MG63 (cell line): ENCODE measurements at regions not wholly inside any gene's neighbourhood (a gene's known extent, or its start where the extent isn't known, plus 50 kb on each side); places are given as distances from the start of the nearest gene placed in this dataset.

Source experiments
- DNase-seq: peaks from one replicate; pipeline ENCODE4 v3.0.0-alpha.2; 2020
- H3K27me3 ChIP-seq: fragments of 250-450 bp; sonication (Bioruptor Pico); 2 replicates; pipeline ENCODE4 v1.5.1; 2020; ENCODE audit warnings: mild to moderate bottlenecking, moderate library complexity
- H3K36me3 ChIP-seq: fragments of 250-450 bp; sonication (Bioruptor Pico); 2 replicates; pipeline ENCODE4 v1.5.1; 2020; ENCODE audit warnings: mild to moderate bottlenecking, moderate library complexity
- H3K4me3 ChIP-seq: fragments of 250-450 bp; sonication (Bioruptor Pico); 2 replicates; pipeline ENCODE4 v1.5.1; 2020; ENCODE audit warnings: mild to moderate bottlenecking, moderate library complexity
- H3K9me3 ChIP-seq: fragments of 250-450 bp; sonication (Bioruptor Pico); 2 replicates; pipeline ENCODE4 v1.5.1; 2020; ENCODE audit warnings: mild to moderate bottlenecking, moderate library complexity

DNA sequence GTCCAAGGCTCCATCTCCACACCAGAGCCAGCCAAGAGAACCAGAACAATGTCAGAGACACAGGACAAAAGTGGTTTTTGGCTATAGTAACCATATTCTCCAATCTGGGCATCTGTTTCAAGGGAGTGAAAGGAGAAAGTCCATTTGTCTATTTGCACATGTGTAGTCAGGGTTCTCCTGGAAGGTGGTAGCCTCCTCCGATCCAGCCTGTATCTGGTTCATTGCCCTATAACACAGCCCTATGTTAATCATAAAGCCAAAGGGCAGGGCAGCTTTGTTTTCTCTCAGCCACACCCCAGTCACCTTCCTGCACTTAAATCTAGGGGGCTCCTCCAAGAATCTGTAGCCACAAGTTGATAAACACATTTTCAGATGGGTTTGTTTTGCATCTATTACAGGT lies 128.1 kb upstream of the ADPGK start:
- H3K4me3 ChIP-seq: no peak overlapping the region
- no peaks in the 10 kb centered on the region for H3K9me3 ChIP-seq
- no peak for DNase-seq
- H3K27me3 ChIP-seq: no peaks in the 10 kb centered on the region
- no peaks in the 10 kb centered on the region for H3K36me3 ChIP-seq

DNA sequence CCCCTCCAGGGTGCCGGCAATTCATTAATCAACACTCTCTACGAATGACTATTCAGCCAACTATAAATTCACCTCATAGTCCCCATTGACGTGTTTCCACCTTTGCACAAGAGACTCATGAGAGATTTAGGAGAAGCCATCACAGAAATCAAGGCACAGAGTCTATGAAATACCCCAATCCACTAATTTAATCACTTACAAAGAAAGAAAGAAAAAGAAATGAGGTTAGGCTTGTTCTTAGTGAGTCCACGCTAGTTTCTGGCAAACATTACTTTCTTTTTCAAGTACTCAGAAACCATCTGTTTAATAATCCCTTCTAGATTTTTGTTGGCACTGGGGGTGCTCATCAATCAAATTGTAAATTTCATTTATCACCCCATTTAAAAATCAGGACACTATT lies 125.2 kb upstream of the ADPGK start:
- no peak overlapping the region for H3K4me3 ChIP-seq
- H3K36me3 ChIP-seq: no peaks in the 10 kb centered on the region
- no peaks in the 10 kb centered on the region for H3K9me3 ChIP-seq
- no peak for DNase-seq
- H3K27me3 ChIP-seq: no peaks in the 10 kb centered on the region

DNA sequence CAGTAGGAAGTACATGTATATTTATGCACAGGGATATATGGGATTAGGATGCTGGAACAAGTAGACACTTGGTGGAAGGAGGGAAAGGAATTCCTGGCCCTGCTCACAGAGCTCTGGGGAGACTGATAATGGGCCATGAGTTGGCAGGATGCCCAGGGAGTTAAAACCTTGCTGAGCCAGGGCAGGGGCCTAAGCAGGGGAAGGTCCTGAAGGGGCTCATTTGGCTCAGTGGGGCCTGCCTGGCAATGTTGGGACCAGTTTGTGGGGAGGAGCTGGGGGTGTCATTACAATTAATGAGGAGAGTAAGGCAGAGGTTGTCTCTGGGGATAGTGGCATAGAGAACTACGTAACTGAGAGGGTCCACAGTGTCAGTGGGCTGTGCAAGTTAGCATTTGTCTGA lies 124.2 kb upstream of the ADPGK start:
- no peak for DNase-seq
- no peaks in the 10 kb centered on the region for H3K36me3 ChIP-seq
- H3K9me3 ChIP-seq: no peaks in the 10 kb centered on the region
- no peaks in the 10 kb centered on the region for H3K27me3 ChIP-seq
- H3K4me3 ChIP-seq: no peak overlapping the region

DNA sequence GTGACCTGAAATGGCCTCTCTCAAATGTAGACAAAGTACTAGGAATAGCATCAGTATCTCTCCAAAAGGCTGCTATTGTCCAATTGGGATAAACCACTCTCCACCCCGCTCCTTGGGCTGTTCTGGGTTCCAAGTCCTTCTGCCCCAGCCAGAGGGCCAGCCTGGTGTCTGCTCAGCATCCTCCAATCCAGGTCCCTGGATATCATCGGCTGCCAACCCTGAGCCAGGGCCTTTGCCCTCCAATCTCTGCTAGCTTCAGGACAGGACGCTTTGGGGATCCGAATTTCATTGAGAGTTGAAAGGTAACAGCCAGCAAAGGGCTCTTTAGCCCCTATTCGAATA lies 119.3 kb upstream of the ADPGK start:
- DNase-seq: no peak
- no peaks in the 10 kb centered on the region for H3K9me3 ChIP-seq
- no peaks in the 10 kb centered on the region for H3K36me3 ChIP-seq
- H3K4me3 ChIP-seq: no peak overlapping the region
- H3K27me3 ChIP-seq: no peaks in the 10 kb centered on the region

DNA sequence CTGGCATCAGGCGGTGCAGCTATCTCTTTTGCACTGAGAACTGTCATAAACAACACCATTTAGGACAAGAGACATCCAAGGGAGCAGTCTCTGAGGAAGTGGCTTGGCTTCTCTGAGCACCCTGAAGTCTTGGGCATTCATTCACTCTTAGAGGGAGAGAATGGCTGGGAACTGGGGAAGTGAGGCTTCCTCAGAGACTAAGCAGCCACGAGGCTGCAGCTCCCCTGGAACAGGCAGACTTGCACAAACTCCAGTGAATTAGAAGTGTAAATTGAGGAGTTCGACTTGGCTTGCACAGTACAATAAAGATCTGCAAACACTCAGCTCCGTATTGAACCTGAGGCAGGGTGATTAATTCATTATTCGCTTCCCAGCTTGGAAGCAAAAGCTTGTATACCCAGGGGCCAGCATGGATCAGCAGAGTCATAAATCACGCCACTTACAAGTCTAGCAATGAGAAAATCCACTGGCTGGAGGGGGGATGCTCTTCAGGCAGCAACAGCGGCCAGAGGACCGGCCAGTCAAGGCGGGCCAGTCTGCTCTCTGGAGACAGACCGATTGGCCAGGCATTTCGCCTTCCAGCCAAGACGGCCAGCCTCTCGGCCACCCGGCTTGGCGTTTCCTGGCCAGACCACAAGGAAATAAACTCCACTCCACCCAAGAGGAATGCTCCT lies 118.8 kb upstream of the ADPGK start:
- Histone ChIP-seq H3K9me3 (no peaks in the 10 kb centered on the region), H3K4me3 (no peak overlapping the region), H3K36me3 (no peaks in the 10 kb centered on the region), H3K27me3 (no peaks in the 10 kb centered on the region)
- DNase-seq: peak; percentile 76

DNA sequence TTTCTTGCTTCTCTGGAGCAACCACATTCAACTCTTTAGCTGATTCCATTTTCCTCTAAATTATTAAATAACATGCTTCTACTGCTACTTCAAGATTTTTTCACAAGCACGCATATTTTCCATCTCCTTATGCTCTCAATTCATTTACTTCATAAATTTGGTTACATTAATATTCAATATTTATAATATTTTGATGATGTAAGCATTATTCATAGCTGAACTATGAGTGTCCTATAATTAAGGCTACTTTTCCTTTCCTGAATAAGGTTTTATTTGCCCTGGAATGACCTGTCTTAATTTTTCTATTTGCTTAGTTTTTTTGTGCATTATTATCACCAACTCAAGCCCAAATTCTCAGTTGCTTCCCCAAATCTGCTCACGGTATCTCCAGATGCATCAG lies 109.4 kb upstream of the ADPGK start:
- H3K27me3 ChIP-seq: no peaks in the 10 kb centered on the region; the same call in 1 of the 2 replicates
- no peak overlapping the region for H3K4me3 ChIP-seq
- H3K36me3 ChIP-seq: no peaks in the 10 kb centered on the region
- no peak for DNase-seq
- no peaks in the 10 kb centered on the region for H3K9me3 ChIP-seq

DNA sequence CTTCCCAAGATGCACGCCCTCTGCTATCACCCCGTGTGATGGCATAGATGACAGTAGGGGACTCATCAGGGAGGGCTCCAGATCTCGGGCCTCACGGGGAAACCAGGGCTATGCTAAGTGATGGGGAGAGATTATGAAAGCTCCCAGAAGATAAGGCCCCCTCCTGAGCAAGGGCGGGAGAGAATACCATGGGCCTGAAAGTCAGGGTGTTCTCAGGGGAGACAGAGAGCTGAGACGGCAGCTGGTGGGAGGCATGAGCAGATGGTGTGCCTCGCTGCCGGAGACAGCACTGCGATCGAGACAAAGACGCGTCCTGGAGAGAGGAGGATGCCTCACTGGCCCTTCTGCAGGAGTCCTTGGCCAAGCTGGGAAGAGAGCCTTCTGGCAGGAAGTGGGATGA lies 106.5 kb upstream of the ADPGK start:
- no peaks in the 10 kb centered on the region for H3K9me3 ChIP-seq
- H3K4me3 ChIP-seq: no peak overlapping the region
- DNase-seq: no peak
- H3K27me3 ChIP-seq: no peaks in the 10 kb centered on the region
- no peaks in the 10 kb centered on the region for H3K36me3 ChIP-seq

DNA sequence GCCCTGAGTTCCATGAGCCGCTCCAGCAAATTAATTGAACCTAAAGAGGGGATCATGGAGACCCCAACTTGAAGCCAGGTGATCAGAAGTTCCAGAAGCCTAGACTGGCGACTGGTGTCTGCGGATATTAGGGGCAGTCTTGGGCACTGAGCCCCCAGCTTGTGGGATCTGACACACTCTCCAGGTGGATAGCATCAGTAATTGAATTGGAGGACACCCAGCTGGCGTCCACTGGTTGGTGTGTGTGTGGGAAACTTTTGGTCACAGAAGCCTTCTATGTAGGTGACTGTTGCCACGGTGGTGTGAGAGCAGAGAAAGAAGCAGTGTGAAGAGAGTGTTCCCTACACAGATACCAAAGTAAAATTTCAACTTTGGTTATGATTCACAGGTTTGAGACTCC lies 106.0 kb upstream of the ADPGK start:
- Histone ChIP-seq H3K4me3 (no peak overlapping the region), H3K36me3 (no peaks in the 10 kb centered on the region), H3K9me3 (no peaks in the 10 kb centered on the region), H3K27me3 (no peaks in the 10 kb centered on the region)
- no peak for DNase-seq

DNA sequence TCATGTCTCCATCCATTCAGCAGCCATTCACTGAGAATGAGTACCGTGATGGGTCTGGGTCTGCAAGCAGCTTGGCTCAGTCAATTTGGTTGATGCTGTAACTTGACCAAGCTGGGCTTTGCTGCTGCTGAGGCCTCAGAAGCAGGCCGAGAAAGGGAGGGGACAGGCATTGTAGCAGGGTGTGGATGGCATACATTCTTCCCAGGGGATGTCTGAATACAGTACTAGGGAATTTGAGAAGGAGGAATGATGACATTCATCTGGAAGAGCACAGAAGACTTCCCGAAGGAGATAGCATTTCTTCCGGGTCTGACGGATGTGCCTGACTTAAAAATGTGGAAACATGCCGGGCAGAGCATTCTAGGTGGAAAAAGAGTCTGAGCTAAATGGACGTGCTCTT lies 105.3 kb upstream of the ADPGK start:
- Histone ChIP-seq H3K27me3 (no peaks in the 10 kb centered on the region), H3K9me3 (no peaks in the 10 kb centered on the region), H3K36me3 (no peaks in the 10 kb centered on the region), H3K4me3 (no peak overlapping the region)
- no peak for DNase-seq

DNA sequence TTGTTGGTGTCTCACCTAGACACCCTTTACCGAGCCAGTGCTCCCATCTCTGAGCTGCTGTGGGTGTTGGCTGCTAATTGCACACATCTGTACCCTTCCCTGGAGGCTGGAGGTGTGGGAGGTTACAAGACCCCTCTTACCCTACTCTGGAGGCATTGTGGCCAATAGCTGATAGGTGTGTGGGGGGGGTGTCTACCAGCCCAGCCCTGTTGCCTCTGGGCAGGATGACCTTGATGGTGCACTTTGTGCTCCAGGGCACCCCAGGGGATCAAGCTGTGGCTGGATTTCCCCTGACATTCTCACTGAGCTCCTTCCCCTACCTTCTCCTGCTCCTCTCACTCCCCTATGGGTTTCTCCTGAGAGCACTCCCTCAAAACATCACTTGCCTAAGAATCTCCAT lies 104.7 kb upstream of the ADPGK start:
- no peak overlapping the region for H3K4me3 ChIP-seq
- H3K9me3 ChIP-seq: no peaks in the 10 kb centered on the region
- H3K36me3 ChIP-seq: no peaks in the 10 kb centered on the region
- no peak for DNase-seq
- H3K27me3 ChIP-seq: no peaks in the 10 kb centered on the region

DNA sequence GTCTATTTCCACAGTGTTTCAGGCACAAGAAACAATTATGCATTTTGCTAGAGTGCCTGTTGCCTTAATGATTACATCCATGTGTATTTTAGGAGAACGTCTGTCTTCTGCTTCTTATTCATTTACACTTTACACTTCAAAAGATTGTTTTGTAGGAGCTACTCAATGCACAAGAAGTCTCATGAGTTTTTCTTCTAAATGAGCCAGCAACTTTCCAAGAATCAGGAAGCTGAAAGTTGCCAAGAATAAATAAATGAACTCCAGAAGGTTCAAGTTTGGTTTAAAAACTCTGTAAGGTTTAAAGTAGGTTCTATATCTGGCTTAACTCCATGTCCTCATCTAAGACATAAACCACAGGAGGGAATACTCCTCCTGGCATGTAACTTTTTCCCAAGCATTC lies 103.8 kb upstream of the ADPGK start:
- no peak for DNase-seq
- peaks cover under 1% of the 10 kb centered on the region; the same call in 1 of the 2 replicates for H3K9me3 ChIP-seq
- no peaks in the 10 kb centered on the region for H3K27me3 ChIP-seq
- H3K4me3 ChIP-seq: no peak overlapping the region
- H3K36me3 ChIP-seq: no peaks in the 10 kb centered on the region

DNA sequence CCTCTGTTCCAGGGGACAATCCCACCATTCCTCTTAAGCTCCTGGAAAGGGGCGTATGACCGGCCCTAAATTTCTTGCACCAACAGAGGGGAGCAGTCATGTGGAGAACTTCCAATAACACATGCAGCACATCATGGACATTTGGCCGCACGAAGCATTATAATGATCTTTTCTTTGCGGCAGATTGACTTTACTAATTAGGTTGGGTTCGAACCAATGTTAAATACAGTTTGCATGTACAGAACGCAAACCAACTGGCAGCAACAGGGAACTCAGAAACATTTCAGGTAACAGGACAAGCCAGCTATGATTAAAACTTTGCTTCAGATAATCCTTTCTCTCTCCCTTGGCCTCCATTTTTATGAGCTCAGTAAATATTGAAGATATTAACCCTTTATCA lies 100.8 kb upstream of the ADPGK start:
- Histone ChIP-seq H3K9me3 (peaks cover 5% of the 10 kb centered on the region; the same call in 1 of the 2 replicates), H3K27me3 (peaks cover 3% of the 10 kb centered on the region; the same call in 1 of the 2 replicates), H3K36me3 (no peaks in the 10 kb centered on the region), H3K4me3 (no peak overlapping the region)
- DNase-seq: no peak

DNA sequence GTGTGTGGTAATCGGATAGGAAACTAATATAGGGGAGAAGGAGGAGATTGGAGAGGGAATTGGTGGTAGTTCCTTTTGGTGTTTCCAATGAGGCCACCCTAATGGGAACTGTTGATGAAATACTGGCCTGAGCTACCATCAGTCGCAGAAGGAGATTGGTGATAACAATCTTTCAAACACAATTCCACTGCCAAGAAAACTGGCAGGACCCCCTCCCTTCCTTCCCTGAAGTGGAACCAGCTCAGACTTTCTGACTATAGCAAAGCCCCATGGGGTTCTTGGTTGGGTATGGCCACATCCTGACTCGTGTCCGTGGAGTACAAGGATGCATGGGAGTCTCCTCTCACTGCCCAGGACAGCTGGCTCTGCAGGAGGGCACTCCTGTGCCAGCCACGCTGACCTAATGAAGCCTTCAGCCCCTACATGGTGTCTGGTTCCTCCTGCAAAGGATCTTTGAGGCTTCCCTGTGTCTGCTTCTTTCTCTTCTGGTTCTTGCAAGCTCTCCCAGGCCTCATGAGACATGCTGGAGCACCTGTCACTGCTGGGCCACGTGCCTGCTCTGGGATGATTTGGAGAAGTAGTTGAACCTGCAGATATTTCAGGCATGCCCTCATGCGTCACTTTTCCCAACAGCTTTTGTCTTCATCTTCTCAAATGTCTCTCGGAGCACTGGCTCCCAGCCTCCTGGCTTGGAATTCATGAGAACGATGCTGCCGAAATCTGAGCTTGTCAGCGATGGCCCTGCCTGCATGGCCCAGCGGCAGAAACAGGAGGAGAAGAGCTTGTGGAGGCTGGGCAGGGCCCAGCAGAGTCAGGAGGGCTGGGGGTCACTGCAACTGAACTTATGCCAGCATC lies 90.0 kb upstream of the ADPGK start:
- no peak overlapping the region for H3K4me3 ChIP-seq
- no peaks in the 10 kb centered on the region for H3K36me3 ChIP-seq
- peaks cover 4% of the 10 kb centered on the region; the same call in 1 of the 2 replicates for H3K9me3 ChIP-seq
- DNase-seq: no peak
- H3K27me3 ChIP-seq: no peaks in the 10 kb centered on the region; the same call in 1 of the 2 replicates

DNA sequence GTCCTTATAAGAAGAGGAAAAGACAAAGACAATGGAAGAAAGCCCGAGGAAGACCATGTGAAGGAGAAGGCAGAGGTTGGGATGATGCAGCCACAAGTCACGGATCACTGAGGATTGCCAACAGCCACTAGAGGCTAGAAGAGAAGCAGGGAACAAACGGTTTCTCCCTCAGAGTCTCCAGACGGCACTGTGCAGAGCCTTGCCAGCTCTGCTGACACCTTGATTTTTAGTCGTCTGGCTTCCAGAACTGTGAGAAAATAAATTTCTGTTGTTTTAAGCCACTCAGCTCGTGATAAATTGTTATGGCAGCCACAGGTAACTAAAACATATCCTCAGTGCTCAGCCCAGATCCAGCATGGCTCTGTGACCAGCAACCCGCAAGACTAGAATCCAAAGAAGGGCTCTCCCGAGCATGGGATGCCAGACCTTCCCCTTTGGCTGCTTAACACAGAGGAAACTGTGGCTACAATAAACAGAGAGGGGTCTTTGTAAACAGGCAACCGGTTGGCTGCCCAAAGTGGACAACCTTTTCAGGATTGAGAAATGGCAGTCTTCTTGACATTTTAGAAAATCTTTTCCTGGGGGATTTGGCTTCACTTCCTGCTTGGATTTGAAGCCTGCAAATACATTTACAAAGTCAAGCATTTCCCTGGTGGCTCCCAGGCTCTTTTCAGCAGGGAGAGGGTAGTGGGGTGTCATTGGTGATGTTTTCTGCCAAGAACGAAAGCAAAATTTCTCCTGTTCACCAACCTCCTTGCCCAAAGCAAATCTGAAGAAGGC lies 88.7 kb upstream of the ADPGK start:
- no peak overlapping the region for H3K4me3 ChIP-seq
- DNase-seq: no peak
- peaks cover 4% of the 10 kb centered on the region; the same call in 1 of the 2 replicates for H3K9me3 ChIP-seq
- H3K36me3 ChIP-seq: no peaks in the 10 kb centered on the region
- H3K27me3 ChIP-seq: peaks cover 3% of the 10 kb centered on the region

DNA sequence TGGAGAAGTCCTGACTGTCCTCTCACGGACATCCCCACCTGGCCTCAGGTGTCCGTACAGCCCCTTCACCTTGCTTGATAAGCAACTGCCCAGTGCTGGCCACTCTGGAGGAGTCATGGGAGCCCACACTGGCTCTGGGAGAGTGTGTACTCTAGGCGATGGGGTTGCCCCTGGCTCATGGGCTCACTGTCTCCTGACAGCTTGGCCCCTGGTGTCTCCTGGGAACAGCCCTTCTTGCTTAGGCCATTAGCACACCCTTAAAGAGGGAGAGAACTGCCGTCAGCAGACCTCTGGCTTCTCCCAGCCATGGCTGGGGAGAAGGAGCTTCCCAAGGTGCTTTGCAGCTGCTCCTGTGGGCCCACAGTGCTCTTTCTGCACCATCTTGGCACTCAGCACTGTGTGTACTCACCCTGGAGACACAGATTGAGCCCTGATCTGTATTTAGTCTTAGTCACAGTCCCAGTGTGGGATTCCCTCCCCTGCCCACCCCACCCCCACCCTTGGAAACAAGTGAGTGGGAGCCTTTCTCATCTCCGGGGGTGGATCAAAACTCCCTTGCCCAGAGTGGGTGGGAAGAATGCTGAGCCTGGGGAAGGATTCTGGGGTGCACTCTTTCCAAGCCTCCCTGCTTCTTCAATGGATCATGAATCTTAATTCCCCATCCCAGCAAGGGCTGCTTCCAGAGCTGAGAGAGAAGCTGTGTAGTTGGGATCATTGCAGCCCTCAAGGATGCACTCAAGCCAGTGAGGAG lies 83.5 kb upstream of the ADPGK start:
- H3K27me3 ChIP-seq: peaks cover 3% of the 10 kb centered on the region
- no peak overlapping the region for H3K4me3 ChIP-seq
- H3K36me3 ChIP-seq: no peaks in the 10 kb centered on the region
- DNase-seq: no peak
- no peaks in the 10 kb centered on the region for H3K9me3 ChIP-seq

DNA sequence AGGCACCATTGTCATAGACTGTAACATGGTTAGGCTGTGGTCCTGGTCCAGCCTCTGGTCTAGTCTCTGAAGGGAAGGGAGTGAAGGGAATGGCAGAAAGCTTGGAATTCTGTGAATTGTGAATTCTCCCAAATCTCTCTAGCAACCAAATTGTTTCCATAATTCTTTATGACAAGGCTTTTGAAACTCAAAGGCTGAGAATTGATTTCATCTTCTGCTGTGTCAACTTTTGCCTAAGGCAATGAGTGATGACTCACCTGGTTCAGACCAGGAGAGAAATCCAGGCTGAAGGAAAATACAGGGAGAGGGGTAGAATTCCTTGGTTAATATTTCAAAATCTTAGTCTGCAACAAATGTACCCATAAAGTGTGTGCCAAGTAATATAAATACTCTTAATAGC lies 82.6 kb upstream of the ADPGK start:
- no peaks in the 10 kb centered on the region for H3K36me3 ChIP-seq
- peaks cover 3% of the 10 kb centered on the region; the same call in 1 of the 2 replicates for H3K27me3 ChIP-seq
- no peak overlapping the region for H3K4me3 ChIP-seq
- DNase-seq: no peak
- no peaks in the 10 kb centered on the region for H3K9me3 ChIP-seq

DNA sequence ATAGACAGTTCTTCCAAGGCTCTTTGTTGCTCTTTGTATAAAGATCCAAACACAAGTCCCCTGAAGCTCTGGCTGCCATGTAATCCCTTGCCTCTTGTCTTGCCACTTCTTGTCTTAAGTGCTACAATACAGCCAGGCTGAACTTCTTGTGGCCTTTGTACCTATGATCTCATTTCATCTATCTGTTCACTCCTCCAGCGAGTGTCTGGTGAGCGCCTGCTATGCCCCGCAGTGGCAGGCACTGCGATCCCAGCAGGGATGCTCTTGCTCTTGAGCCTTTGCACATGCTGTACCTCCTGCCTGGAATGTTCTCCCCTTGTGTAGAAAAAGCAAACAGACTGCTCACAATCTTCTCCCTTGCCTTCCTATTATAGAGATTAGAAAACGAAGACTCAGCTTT lies 81.9 kb upstream of the ADPGK start:
- no peaks in the 10 kb centered on the region for H3K9me3 ChIP-seq
- no peaks in the 10 kb centered on the region for H3K36me3 ChIP-seq
- no peak overlapping the region for H3K4me3 ChIP-seq
- peaks cover 3% of the 10 kb centered on the region; the same call in 1 of the 2 replicates for H3K27me3 ChIP-seq
- no peak for DNase-seq
